Fibroblast of lung (primary cell): ENCODE measurements at regions not wholly inside any gene's neighbourhood (a gene's known extent, or its start where the extent isn't known, plus 50 kb on each side); places are given as distances from the start of the nearest gene placed in this dataset.

Experiments
- DNase-seq, 2 donors: peaks; one replicate each; pipeline versions ENCODE4 v3.0.0 to v3.0.0-alpha.2; 2010; ENCODE audit warnings: low read depth in 2 of 2
- H2AFZ ChIP-seq: 2 replicates; pipeline ENCODE4 v1.5.1; 2012; ENCODE audit warnings: low read length, control low read depth, inconsistent platforms
- H3K27ac ChIP-seq: 2 replicates; pipeline ENCODE4 v1.5.1; 2011; ENCODE audit warnings: low read length, control low read depth; ENCODE audit not compliant: insufficient read depth
- H3K27me3 ChIP-seq: 2 replicates; pipeline ENCODE4 v1.5.1; 2011; ENCODE audit warnings: mild to moderate bottlenecking, low read length; ENCODE audit not compliant: control insufficient read depth, insufficient read depth
- H3K36me3 ChIP-seq: 2 replicates; pipeline ENCODE4 v1.5.1; 2011; ENCODE audit warnings: low read length; ENCODE audit not compliant: control insufficient read depth, insufficient read depth
- H3K4me1 ChIP-seq: 2 replicates; pipeline ENCODE4 v1.5.1; 2011; ENCODE audit warnings: low read length; ENCODE audit not compliant: control insufficient read depth, insufficient read depth; ENCODE audit errors: extremely low read depth
- H3K4me2 ChIP-seq: 2 replicates; pipeline ENCODE4 v1.5.1; 2011; ENCODE audit warnings: low read length, control low read depth; ENCODE audit not compliant: insufficient read depth; ENCODE audit errors: extremely low read depth
- H3K4me3 ChIP-seq, 4 experiments: fragments of 200-600 bp in 1 of 4; sonication (generic) in 1 of 4; replicated peaks in 1 of 4; 2 replicates each; pipeline ENCODE4 v1.5.1; 2011 to 2016; ENCODE audit warnings: low read length in 4 of 4, low read depth in 3 of 4, mild to moderate bottlenecking in 3 of 4, control low read depth in 2 of 4, inconsistent platforms in 1 of 4, mixed read lengths in 1 of 4; ENCODE audit not compliant: insufficient read depth in 1 of 4; ENCODE audit errors: control extremely low read depth in 1 of 4
- H3K79me2 ChIP-seq: 2 replicates; pipeline ENCODE4 v1.5.1; 2012; ENCODE audit warnings: mild to moderate bottlenecking, low read length, inconsistent platforms; ENCODE audit not compliant: control insufficient read depth, insufficient read depth
- H3K9ac ChIP-seq: 2 replicates; pipeline ENCODE4 v1.5.1; 2011; ENCODE audit warnings: mild to moderate bottlenecking, low read length, control low read depth; ENCODE audit not compliant: insufficient read depth
- H3K9me3 ChIP-seq: 2 replicates; pipeline ENCODE4 v1.5.1; 2012; ENCODE audit warnings: low read depth, low read length; ENCODE audit not compliant: control insufficient read depth, insufficient read depth
- H4K20me1 ChIP-seq: 2 replicates; pipeline ENCODE4 v1.5.1; 2011; ENCODE audit warnings: low read length; ENCODE audit not compliant: control insufficient read depth, insufficient read depth; ENCODE audit errors: extremely low read depth
- EZH2 ChIP-seq: IDR thresholded peaks from 2 replicates; pipeline ENCODE4 v1.5.1; 2012; ENCODE audit warnings: low read length, control low read depth, mild to moderate bottlenecking; ENCODE audit errors: missing control alignments
- TF ChIP-seq, protein P1 (sequence below), 2 donors: IDR thresholded peaks in 1 of 2; conservative IDR thresholded peaks in 1 of 2; 1 replicate in 1 of 2; 2 replicates in 1 of 2; pipeline ENCODE4 v1.5.1; 2011 to 2012; ENCODE audit warnings: low read length in 2 of 2, control low read depth in 1 of 2, inconsistent platforms in 1 of 2, low read depth in 1 of 2, mild to moderate bottlenecking in 1 of 2

DNA sequence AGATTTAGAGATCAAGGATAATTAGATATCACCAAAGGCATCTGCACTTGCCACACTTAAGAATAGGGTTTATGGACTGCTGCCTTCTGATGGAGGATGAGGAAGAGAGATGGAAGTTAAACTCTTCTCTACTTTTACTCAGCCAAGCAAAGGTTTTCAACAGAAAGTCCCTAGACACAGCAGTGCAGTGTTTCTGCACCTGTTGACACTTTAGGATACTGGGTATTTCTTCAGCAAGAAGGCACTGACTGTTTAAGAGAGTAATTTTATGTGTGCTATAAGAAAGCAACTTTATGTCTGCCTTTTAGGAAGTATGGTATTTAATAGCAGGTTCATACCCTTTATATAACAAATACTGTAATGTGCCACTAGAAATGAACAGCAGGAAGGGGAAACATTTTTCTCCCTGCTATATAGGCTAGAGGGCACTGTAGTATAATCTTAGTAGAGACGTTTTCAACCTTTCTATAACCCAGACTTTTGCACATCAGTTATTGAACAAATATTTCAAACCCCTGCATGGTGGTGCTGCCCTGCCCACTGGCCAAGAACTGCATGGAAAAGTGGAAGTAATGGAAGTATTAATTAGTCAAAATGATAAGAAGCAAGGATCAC, 225.0 kb upstream of the GRIP1 start:
- Histone ChIP-seq H3K27ac (no peak overlapping the region), H3K27me3 (no peaks in the 10 kb centered on the region), H3K9ac (no peak overlapping the region), H3K4me3 (no peak overlapping the region), H3K4me2 (no peak overlapping the region), H3K79me2 (no peaks in the 10 kb centered on the region), H2AFZ (no peak overlapping the region), H3K36me3 (no peaks in the 10 kb centered on the region), H4K20me1 (no peaks in the 10 kb centered on the region), H3K9me3 (no peaks in the 10 kb centered on the region), H3K4me1 (no peaks in the 10 kb centered on the region)
- no peak for DNase-seq
- TF ChIP-seq EZH2: no peak
- TF ChIP-seq, protein P1, sequence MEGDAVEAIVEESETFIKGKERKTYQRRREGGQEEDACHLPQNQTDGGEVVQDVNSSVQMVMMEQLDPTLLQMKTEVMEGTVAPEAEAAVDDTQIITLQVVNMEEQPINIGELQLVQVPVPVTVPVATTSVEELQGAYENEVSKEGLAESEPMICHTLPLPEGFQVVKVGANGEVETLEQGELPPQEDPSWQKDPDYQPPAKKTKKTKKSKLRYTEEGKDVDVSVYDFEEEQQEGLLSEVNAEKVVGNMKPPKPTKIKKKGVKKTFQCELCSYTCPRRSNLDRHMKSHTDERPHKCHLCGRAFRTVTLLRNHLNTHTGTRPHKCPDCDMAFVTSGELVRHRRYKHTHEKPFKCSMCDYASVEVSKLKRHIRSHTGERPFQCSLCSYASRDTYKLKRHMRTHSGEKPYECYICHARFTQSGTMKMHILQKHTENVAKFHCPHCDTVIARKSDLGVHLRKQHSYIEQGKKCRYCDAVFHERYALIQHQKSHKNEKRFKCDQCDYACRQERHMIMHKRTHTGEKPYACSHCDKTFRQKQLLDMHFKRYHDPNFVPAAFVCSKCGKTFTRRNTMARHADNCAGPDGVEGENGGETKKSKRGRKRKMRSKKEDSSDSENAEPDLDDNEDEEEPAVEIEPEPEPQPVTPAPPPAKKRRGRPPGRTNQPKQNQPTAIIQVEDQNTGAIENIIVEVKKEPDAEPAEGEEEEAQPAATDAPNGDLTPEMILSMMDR (conservative IDR thresholded peaks at IDR 0.05 in 1 of 2, IDR thresholded peaks at IDR 0.05 in 1 of 2; ENCODE audit: low read depth in 1 of 2, low read length in 2 of 2): no peak

DNA sequence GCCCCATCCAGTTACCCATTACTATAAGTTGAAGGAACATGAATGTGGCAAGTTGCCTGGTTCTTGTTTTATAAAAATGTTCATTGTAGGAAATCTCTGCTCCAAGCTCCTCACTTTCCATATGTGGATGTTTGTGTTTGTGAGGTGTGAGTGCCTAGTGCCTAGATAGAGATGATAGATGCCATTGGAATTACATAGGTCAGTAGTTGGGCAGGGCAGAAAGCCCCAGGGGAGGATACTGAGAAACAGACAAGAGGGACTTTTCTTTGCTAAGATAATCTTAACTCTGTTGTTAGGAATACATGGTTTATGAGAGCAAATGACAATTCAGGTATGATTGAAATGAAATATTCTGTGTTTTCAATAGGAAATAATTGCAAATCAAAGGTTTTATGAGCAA, 226.3 kb upstream of the GRIP1 start:
- H3K27ac ChIP-seq: no peak overlapping the region
- no peak overlapping the region for H2AFZ ChIP-seq
- no peaks in the 10 kb centered on the region for H3K27me3 ChIP-seq
- no peaks in the 10 kb centered on the region for H3K36me3 ChIP-seq
- no peak overlapping the region for H3K4me2 ChIP-seq
- no peak overlapping the region for H3K4me3 ChIP-seq
- no peaks in the 10 kb centered on the region for H3K4me1 ChIP-seq
- no peaks in the 10 kb centered on the region for H3K9me3 ChIP-seq
- H4K20me1 ChIP-seq: no peaks in the 10 kb centered on the region
- no peak for TF ChIP-seq EZH2
- TF ChIP-seq, protein P1 (conservative IDR thresholded peaks at IDR 0.05 in 1 of 2, IDR thresholded peaks at IDR 0.05 in 1 of 2; ENCODE audit: low read depth in 1 of 2, low read length in 2 of 2): no peak
- DNase-seq: no peak
- H3K79me2 ChIP-seq: no peaks in the 10 kb centered on the region
- H3K9ac ChIP-seq: no peak overlapping the region

- no peaks in the 10 kb centered on the region for H3K79me2 ChIP-seq
- no peaks in the 10 kb centered on the region for H3K9me3 ChIP-seq
- H3K36me3 ChIP-seq: no peaks in the 10 kb centered on the region
- no peaks in the 10 kb centered on the region for H3K27me3 ChIP-seq
- DNase-seq: no peak
- H3K27ac ChIP-seq: no peak overlapping the region
- TF ChIP-seq EZH2: no peak
- TF ChIP-seq, protein P1 (conservative IDR thresholded peaks at IDR 0.05 in 1 of 2, IDR thresholded peaks at IDR 0.05 in 1 of 2; ENCODE audit: low read depth in 1 of 2, low read length in 2 of 2): no peak
- H2AFZ ChIP-seq: no peak overlapping the region
- H4K20me1 ChIP-seq: no peaks in the 10 kb centered on the region
- H3K4me1 ChIP-seq: no peaks in the 10 kb centered on the region
- H3K4me2 ChIP-seq: no peak overlapping the region
- no peak overlapping the region for H3K4me3 ChIP-seq
- H3K9ac ChIP-seq: no peak overlapping the region
Measured at GRCh38 chr12:66910366-66910974, 231.6 kb upstream of the GRIP1 start.
